Vagina (tissue), 2 donors: ENCODE measurements at regions not wholly inside any gene's neighbourhood (a gene's known extent, or its start where the extent isn't known, plus 50 kb on each side); places are given as distances from the start of the nearest gene placed in this dataset.

Source experiments
- DNase-seq, 2 donors: peaks; one replicate each; pipeline ENCODE4 v3.0.0-alpha.2; 2017; ENCODE audit errors: extremely low spot score in 2 of 2
- H3K27ac ChIP-seq: fragments of 200-600 bp; sonication (generic); one replicate; pipeline ENCODE4 v1.5.1; 2019
- H3K27me3 ChIP-seq: fragments of 200-600 bp; sonication (generic); one replicate; pipeline ENCODE4 v1.5.1; 2019
- H3K36me3 ChIP-seq, 2 donors: fragments of 200-600 bp; sonication (generic); one replicate each; pipeline ENCODE4 v1.5.1; 2017 to 2019
- H3K4me1 ChIP-seq: fragments of 200-600 bp; sonication (generic); one replicate; pipeline ENCODE4 v1.5.1; 2019
- H3K4me3 ChIP-seq, 2 donors: fragments of 200-600 bp; sonication (generic); 1 replicate in 1 of 2; 2 replicates in 1 of 2; pipeline ENCODE4 v1.5.1; 2016 to 2019
- H3K9me3 ChIP-seq: fragments of 200-600 bp; sonication (generic); one replicate; pipeline ENCODE4 v1.5.1; 2019
- POLR2A ChIP-seq, 2 donors: fragments of 450-650 bp; IDR thresholded peaks; one replicate each; pipeline ENCODE4 v1.6.1; 2017; ENCODE audit warnings: antibody characterized with exemption in 2 of 2, mild to moderate bottlenecking in 2 of 2, moderate library complexity in 2 of 2
- POLR2AphosphoS5 ChIP-seq, 2 donors: sonication (generic); formaldehyde crosslinking; IDR thresholded peaks; one replicate each; pipeline ENCODE4 v1.9.0; 2017; ENCODE audit warnings: antibody characterized with exemption in 2 of 2, mild to moderate bottlenecking in 2 of 2, low read depth in 1 of 2; ENCODE audit not compliant: insufficient read depth in 1 of 2
- intact Hi-C: fragments of 100-400 bp; cut with DNase I; formaldehyde crosslinking; loops from one replicate; pipeline ENCODE4 v1.15.1; 2023
- TF ChIP-seq, protein P1 (sequence below), 3 experiments: fragments of 450-650 bp in 2 of 3; fragments of 200-600 bp in 1 of 3; sonication (generic) in 1 of 3; IDR thresholded peaks; one replicate each; pipeline ENCODE4 v1.5.1; 2017 to 2019; ENCODE audit warnings: antibody characterized with exemption in 3 of 3, mild to moderate bottlenecking in 2 of 3, moderate library complexity in 2 of 3

DNA sequence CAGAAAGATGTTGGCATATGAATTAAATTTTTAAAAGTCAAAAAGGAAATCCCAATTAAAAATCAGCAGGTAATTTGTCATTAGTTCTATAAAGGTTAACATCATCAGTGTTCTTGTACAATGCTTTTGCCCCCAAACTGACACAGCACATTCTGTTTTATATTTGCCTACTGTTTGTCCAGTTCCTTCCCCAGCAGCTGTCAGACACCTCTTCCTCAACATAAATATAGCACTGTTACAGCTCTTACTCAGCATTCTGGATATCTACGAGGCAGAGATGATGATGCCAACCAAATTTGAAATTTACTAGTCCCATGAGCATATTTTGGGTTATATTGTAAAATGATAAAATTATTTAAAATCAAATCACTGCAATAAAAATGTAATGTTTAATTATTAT is 124.6 kb downstream of the SINHCAF start:
- Histone ChIP-seq H3K27ac (no peak overlapping the region), H3K9me3 (no peaks in the 10 kb centered on the region), H3K27me3 (no peaks in the 10 kb centered on the region), H3K36me3 (no peaks in the 10 kb centered on the region), H3K4me3 (no peak overlapping the region), H3K4me1 (peaks cover 8% of the 10 kb centered on the region)
- DNase-seq = no peak
- intact Hi-C loops = no loop called here
- TF ChIP-seq, protein P1, sequence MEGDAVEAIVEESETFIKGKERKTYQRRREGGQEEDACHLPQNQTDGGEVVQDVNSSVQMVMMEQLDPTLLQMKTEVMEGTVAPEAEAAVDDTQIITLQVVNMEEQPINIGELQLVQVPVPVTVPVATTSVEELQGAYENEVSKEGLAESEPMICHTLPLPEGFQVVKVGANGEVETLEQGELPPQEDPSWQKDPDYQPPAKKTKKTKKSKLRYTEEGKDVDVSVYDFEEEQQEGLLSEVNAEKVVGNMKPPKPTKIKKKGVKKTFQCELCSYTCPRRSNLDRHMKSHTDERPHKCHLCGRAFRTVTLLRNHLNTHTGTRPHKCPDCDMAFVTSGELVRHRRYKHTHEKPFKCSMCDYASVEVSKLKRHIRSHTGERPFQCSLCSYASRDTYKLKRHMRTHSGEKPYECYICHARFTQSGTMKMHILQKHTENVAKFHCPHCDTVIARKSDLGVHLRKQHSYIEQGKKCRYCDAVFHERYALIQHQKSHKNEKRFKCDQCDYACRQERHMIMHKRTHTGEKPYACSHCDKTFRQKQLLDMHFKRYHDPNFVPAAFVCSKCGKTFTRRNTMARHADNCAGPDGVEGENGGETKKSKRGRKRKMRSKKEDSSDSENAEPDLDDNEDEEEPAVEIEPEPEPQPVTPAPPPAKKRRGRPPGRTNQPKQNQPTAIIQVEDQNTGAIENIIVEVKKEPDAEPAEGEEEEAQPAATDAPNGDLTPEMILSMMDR (IDR thresholded peaks at IDR 0.05) = no peak
- no peak for TF ChIP-seq POLR2A (IDR thresholded peaks at IDR 0.05)
- TF ChIP-seq POLR2AphosphoS5 (IDR thresholded peaks at IDR 0.05; ENCODE audit: insufficient read depth in 1 of 2, low read depth in 1 of 2) = no peak

DNA sequence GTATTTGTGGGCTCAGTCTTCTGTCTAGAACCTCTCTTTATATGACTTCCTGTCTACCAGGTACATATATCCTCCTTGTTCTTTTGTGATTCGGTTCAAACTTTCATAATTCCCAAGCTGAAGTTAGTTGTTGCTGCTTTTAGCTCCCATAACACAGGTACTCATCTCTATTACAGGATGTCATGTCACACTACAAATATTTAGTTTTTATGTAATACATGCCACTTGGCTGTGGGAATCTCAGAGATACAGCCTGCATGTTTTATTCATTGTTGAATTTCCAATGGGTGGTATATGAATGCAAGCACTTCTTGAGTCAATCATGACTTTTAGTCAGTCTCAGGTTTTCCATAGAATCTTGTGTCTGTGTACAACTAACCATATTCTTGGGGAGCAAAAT is 122.7 kb downstream of the SINHCAF start:
- no peak overlapping the region for H3K27ac ChIP-seq
- no peaks in the 10 kb centered on the region for H3K9me3 ChIP-seq
- H3K4me3 ChIP-seq = no peak overlapping the region
- peaks cover 13% of the 10 kb centered on the region for H3K4me1 ChIP-seq
- intact Hi-C loops = no loop called here
- no peaks in the 10 kb centered on the region for H3K27me3 ChIP-seq
- TF ChIP-seq, protein P1 (IDR thresholded peaks at IDR 0.05) = no peak
- TF ChIP-seq POLR2A (IDR thresholded peaks at IDR 0.05) (no peak), POLR2AphosphoS5 (IDR thresholded peaks at IDR 0.05; ENCODE audit: insufficient read depth in 1 of 2, low read depth in 1 of 2) (no peak)
- H3K36me3 ChIP-seq = no peaks in the 10 kb centered on the region
- no peak for DNase-seq

DNA sequence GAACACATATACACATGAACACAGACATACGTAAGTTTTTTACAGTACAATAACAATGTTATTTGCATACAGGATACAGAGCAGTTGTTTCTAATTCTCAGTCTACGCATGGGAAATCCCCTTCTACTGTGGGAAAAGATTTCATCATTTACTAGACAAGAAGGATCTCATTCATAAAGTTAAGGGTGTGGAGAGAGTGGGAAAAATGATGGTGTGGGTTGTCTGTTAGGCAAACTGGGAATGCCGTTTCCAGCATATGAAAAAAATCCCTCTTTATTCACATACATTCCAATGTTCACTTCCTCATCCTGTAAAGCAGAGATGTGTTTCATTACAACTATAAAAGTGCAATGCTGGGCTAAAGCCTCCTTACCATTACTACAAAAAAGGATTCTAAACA is 120.9 kb downstream of the SINHCAF start:
- H3K27ac ChIP-seq = no peak overlapping the region

DNA sequence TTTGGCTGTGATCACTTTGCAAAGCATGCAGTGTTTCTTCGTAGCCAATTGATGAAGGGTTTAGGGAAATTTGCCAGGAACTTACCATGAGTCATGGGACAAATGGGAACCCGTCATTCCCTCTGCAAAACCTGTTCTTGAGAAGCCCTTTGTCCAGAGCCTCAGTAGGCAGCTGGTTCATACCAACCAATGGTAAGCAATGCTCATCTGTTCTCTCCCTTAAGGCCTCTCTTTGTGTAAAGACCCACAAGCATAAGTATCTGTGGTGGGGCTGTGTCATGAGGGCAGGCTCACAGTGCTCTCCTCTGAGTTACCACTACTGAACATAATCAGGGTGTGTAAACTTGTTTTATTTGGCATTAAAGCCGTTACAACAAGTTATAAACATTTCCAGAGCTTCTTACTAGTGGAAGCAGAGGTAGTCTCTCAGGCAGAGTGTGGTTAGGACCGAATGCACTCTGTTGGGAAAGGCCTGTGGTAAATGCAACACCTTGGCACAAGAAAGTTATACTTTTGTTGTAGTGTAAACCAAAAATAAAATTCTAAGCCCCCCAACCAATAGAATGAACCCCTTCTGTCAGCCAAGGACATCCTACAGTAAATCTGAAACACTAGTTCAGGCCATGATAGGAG is 119.8 kb downstream of the SINHCAF start:
- Histone ChIP-seq H3K9me3 (no peaks in the 10 kb centered on the region), H3K36me3 (no peaks in the 10 kb centered on the region), H3K4me1 (peaks cover 13% of the 10 kb centered on the region), H3K27me3 (no peaks in the 10 kb centered on the region), H3K27ac (no peak overlapping the region), H3K4me3 (no peak overlapping the region)
- no peak for DNase-seq
- TF ChIP-seq POLR2AphosphoS5 (IDR thresholded peaks at IDR 0.05; ENCODE audit: insufficient read depth in 1 of 2, low read depth in 1 of 2) (peak in 1 of 2 donors; percentile 16), POLR2A (IDR thresholded peaks at IDR 0.05) (no peak)
- intact Hi-C loops = loop anchor here (5.0 kb wide), 1 partner anchor 1016 kb away; no protein-coding TSS in a partner anchor

More for the DNA sequence above, 120.9 kb downstream of the SINHCAF start:
- Histone ChIP-seq H3K27me3 (no peaks in the 10 kb centered on the region), H3K4me3 (no peak overlapping the region), H3K9me3 (no peaks in the 10 kb centered on the region), H3K36me3 (no peaks in the 10 kb centered on the region), H3K4me1 (peaks cover 13% of the 10 kb centered on the region)
- TF ChIP-seq POLR2AphosphoS5 (IDR thresholded peaks at IDR 0.05; ENCODE audit: insufficient read depth in 1 of 2, low read depth in 1 of 2) = no peak
- no peak for TF ChIP-seq POLR2A (IDR thresholded peaks at IDR 0.05)
- TF ChIP-seq, protein P1 (IDR thresholded peaks at IDR 0.05) = no peak
- DNase-seq = no peak
- intact Hi-C loops = loop anchor here (5.0 kb wide), 1 partner anchor 1017 kb away; no protein-coding TSS in a partner anchor

DNA sequence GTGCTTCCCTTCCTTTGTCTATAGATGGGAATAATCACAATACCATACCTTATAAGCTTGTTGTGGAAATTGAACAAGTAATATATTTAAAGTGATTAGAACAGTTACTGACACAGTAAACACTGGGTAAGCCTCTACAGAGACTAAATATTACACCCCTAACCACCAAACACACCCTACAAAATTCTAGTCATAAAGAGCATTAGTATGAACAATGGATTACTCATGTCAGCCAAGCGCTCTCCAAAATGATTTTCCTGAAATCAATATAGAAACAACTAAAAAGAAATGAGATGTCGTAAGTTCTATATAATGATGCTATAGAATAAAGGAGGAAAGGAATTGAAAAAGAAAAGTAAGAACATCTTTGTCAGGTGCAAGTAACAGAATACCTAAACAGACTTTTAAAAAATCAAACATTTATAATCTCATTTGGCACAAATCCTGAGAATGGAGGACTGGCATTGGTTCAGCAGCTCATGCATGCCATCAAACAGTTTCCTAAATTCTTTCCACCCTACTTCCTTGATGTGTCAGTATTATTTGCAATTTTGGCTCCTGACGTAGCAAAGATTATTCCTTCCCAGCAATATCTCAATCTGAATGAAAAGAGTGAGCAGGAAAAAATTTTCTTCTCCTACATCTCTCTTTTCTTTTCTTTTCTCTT is 118.0 kb downstream of the SINHCAF start:
- TF ChIP-seq POLR2AphosphoS5 (IDR thresholded peaks at IDR 0.05; ENCODE audit: insufficient read depth in 1 of 2, low read depth in 1 of 2) = no peak
- TF ChIP-seq POLR2A (IDR thresholded peaks at IDR 0.05) = no peak
- TF ChIP-seq, protein P1 (IDR thresholded peaks at IDR 0.05) = no peak
- no peak overlapping the region for H3K27ac ChIP-seq
- no peaks in the 10 kb centered on the region for H3K27me3 ChIP-seq
- no peaks in the 10 kb centered on the region for H3K9me3 ChIP-seq
- intact Hi-C loops = loop anchor here (5.0 kb wide), 1 partner anchor 1014 kb away; no protein-coding TSS in a partner anchor
- peaks cover 13% of the 10 kb centered on the region for H3K4me1 ChIP-seq
- DNase-seq = no peak
- no peak overlapping the region for H3K4me3 ChIP-seq
- no peaks in the 10 kb centered on the region for H3K36me3 ChIP-seq
